ENCODE measurements at regions not wholly inside any gene's neighbourhood (a gene's known extent, or its start where the extent isn't known, plus 50 kb on each side); places are given as distances from the start of the nearest gene placed in this dataset.

GRCh38 chr22:34845391-34845790 is 220.6 kb upstream of the ISX start:
- Histone ChIP-seq H3K27ac (ENCODE audit: low read depth, low read length, poor library complexity, severe bottlenecking) (no peak overlapping the region), H3K36me3 (ENCODE audit: insufficient read depth, low read length, poor library complexity, severe bottlenecking) (no peaks in the 10 kb centered on the region), H3K9me3 (ENCODE audit: low read depth, low read length, poor library complexity, severe bottlenecking) (no peaks in the 10 kb centered on the region), H3K4me1 (ENCODE audit: insufficient read depth, low read length, poor library complexity, severe bottlenecking) (no peaks in the 10 kb centered on the region), H3K4me3 (ENCODE audit: low read depth, low read length, poor library complexity, severe bottlenecking) (no peak overlapping the region), H3K27me3 (replicated peaks; ENCODE audit: insufficient read depth, low read depth, low read length, poor library complexity) (no peaks in the 10 kb centered on the region)
- TF ChIP-seq CTCF (conservative IDR thresholded peaks at IDR 0.05; ENCODE audit: low read depth, low read length) (no peak), EZH2 (IDR thresholded peaks at IDR 0.05; ENCODE audit: borderline replicate concordance, low read depth, low read length, poor library complexity, severe bottlenecking) (no peak)
- intact Hi-C loops (cut with micrococcal nuclease; ENCODE audit: unreplicated experiment), result no loop called here
- ChIA-PET POLR2A (ENCODE audit: low non-redundant PET) (no interaction called here), CTCF (no interaction called here)
- DNase-seq (ENCODE audit: low spot score), result no peak
- BruUV-seq (replicated peaks), result no TSS peak

DNA sequence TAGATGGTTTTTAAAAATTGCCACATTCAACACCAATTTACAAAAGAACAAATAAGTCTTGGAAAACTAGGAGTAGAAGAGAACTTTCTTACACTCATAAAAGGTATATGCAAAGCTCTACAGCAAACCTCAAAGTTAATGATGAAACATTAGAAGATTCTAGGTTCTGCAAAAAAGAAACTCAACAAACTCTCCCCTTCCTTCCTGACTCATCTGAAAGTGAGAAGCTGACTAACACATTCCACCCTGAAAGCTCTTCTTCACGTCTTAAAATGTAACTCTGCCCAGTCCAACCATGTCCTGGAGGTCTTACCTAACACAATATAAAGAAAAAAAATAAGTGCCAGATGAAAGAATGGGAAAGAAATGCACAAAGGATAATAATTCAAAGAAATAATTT is 218.9 kb upstream of the ISX start:
- intact Hi-C loops (cut with micrococcal nuclease; ENCODE audit: unreplicated experiment), result no loop called here
- no TSS peak for BruUV-seq (replicated peaks)
- no peak overlapping the region for H3K4me3 ChIP-seq (ENCODE audit: low read depth, low read length, poor library complexity, severe bottlenecking)
- ChIA-PET POLR2A (ENCODE audit: low non-redundant PET) (no interaction called here), CTCF (no interaction called here)
- no peak for DNase-seq (ENCODE audit: low spot score)
- no peaks in the 10 kb centered on the region for H3K4me1 ChIP-seq (ENCODE audit: insufficient read depth, low read length, poor library complexity, severe bottlenecking)
- no peak overlapping the region for H3K27ac ChIP-seq (ENCODE audit: low read depth, low read length, poor library complexity, severe bottlenecking)
- TF ChIP-seq CTCF (conservative IDR thresholded peaks at IDR 0.05; ENCODE audit: low read depth, low read length), result no peak
- no peak for TF ChIP-seq EZH2 (IDR thresholded peaks at IDR 0.05; ENCODE audit: borderline replicate concordance, low read depth, low read length, poor library complexity, severe bottlenecking)
- H3K27me3 ChIP-seq (replicated peaks; ENCODE audit: insufficient read depth, low read depth, low read length, poor library complexity), result no peaks in the 10 kb centered on the region
- H3K9me3 ChIP-seq (ENCODE audit: low read depth, low read length, poor library complexity, severe bottlenecking), result no peaks in the 10 kb centered on the region
- H3K36me3 ChIP-seq (ENCODE audit: insufficient read depth, low read length, poor library complexity, severe bottlenecking), result no peaks in the 10 kb centered on the region

- no peaks in the 10 kb centered on the region for H3K4me1 ChIP-seq (ENCODE audit: insufficient read depth, low read length, poor library complexity, severe bottlenecking)
- no peaks in the 10 kb centered on the region for H3K9me3 ChIP-seq (ENCODE audit: low read depth, low read length, poor library complexity, severe bottlenecking)
- CTCF ChIA-PET, result no interaction called here
- H3K27me3 ChIP-seq (replicated peaks; ENCODE audit: insufficient read depth, low read depth, low read length, poor library complexity), result no peaks in the 10 kb centered on the region
- H3K27ac ChIP-seq (ENCODE audit: low read depth, low read length, poor library complexity, severe bottlenecking), result no peak overlapping the region
- no peak for DNase-seq (ENCODE audit: low spot score)
- H3K4me3 ChIP-seq (ENCODE audit: low read depth, low read length, poor library complexity, severe bottlenecking), result no peak overlapping the region
- no peaks in the 10 kb centered on the region for H3K36me3 ChIP-seq (ENCODE audit: insufficient read depth, low read length, poor library complexity, severe bottlenecking)
- POLR2A ChIA-PET (ENCODE audit: low non-redundant PET), result no interaction called here
- no TSS peak for BruUV-seq (replicated peaks)
- intact Hi-C loops (cut with micrococcal nuclease; ENCODE audit: unreplicated experiment), result no loop called here
- no peak for TF ChIP-seq EZH2 (IDR thresholded peaks at IDR 0.05; ENCODE audit: borderline replicate concordance, low read depth, low read length, poor library complexity, severe bottlenecking)
- no peak for TF ChIP-seq CTCF (conservative IDR thresholded peaks at IDR 0.05; ENCODE audit: low read depth, low read length)
Observed at GRCh38 chr22:34849965-34850364, 216.0 kb upstream of the ISX start.

All from A673 (cell line).